ENCODE measurements at regions not wholly inside any gene's neighbourhood (a gene's known extent, or its start where the extent isn't known, plus 50 kb on each side); places are given as distances from the start of the nearest gene placed in this dataset.

GRCh38 chr1:212558693-212559480 is 49.7 kb upstream of the ATF3 start:
- Histone ChIP-seq H3K4me1 (no peaks in the 10 kb centered on the region), H3K27me3 (no peaks in the 10 kb centered on the region), H3K36me3 (no peaks in the 10 kb centered on the region), H3K4me3 (peak overlapping the region; percentile 53 to 81 (median 66)), H3K27ac (peak overlapping the region; percentile 96 to 97), H3K9me3 (no peaks in the 10 kb centered on the region)
- peak; percentile 95 to 99 (median 97) for TF ChIP-seq POLR2AphosphoS5 (IDR thresholded peaks at IDR 0.05)
- peak; percentile 88 for TF ChIP-seq POLR2A (IDR thresholded peaks at IDR 0.05)
- TF ChIP-seq, protein P1, sequence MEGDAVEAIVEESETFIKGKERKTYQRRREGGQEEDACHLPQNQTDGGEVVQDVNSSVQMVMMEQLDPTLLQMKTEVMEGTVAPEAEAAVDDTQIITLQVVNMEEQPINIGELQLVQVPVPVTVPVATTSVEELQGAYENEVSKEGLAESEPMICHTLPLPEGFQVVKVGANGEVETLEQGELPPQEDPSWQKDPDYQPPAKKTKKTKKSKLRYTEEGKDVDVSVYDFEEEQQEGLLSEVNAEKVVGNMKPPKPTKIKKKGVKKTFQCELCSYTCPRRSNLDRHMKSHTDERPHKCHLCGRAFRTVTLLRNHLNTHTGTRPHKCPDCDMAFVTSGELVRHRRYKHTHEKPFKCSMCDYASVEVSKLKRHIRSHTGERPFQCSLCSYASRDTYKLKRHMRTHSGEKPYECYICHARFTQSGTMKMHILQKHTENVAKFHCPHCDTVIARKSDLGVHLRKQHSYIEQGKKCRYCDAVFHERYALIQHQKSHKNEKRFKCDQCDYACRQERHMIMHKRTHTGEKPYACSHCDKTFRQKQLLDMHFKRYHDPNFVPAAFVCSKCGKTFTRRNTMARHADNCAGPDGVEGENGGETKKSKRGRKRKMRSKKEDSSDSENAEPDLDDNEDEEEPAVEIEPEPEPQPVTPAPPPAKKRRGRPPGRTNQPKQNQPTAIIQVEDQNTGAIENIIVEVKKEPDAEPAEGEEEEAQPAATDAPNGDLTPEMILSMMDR (IDR thresholded peaks at IDR 0.05): peak in 2 of 3 donors; percentile 6 to 10
- intact Hi-C loops (cut with DNase I; ENCODE audit: low total_unique reads): no loop called here
- DNase-seq (ENCODE audit: low spot score in 2 of 2): peak; percentile 93 to 95
